ENCODE measurements at regions not wholly inside any gene's neighbourhood (a gene's known extent, or its start where the extent isn't known, plus 50 kb on each side); places are given as distances from the start of the nearest gene placed in this dataset.
"Not testable (repeated sequence)": the region's sequence is repeated elsewhere in the genome, so short reads cannot be mapped to it uniquely, and the experiment has no call there.

GRCh38 chr6:97513260-97513659 is 230.2 kb upstream of the MMS22L start:
- TF ChIP-seq EP300, POLR2AphosphoS5, CTCF (IDR thresholded peaks at IDR 0.05): not testable (repeated sequence)

Data from gastroesophageal sphincter (tissue), 3 donors.